OCI-LY7 (cell line): ENCODE measurements at regions not wholly inside any gene's neighbourhood (a gene's known extent, or its start where the extent isn't known, plus 50 kb on each side); places are given as distances from the start of the nearest gene placed in this dataset.
"Not testable (repeated sequence)": the region's sequence is repeated elsewhere in the genome, so short reads cannot be mapped to it uniquely, and the experiment has no call there.

Experiments
- BruUV-seq: library from RNA; stranded (reverse); fragments of 400-500 nt; replicated peaks from 2 replicates; lab custom pipeline; 2021; lab: Mats Ljungman, UMichigan
- CTCF ChIA-PET: fragments of 300-600 bp; sonication (Branson Sonifier 250); formaldehyde crosslinking; loops from one replicate; lab custom pipeline; 2022; ENCODE audit warnings: antibody characterized with exemption; ENCODE audit not compliant: unreplicated experiment; lab: Charles Lee
- POLR2A ChIA-PET: fragments of 300-600 bp; sonication (Branson Sonifier 250); formaldehyde crosslinking; loops from one replicate; lab custom pipeline; 2022; ENCODE audit warnings: antibody characterized with exemption; lab: Charles Lee
- DNase-seq: peaks from one replicate; pipeline ENCODE4 v3.0.0-alpha.2; 2015; ENCODE audit warnings: low spot score
- H2AFZ ChIP-seq: fragments of 200-600 bp; sonication (generic), shearing (Covaris generic); 2 replicates; pipeline ENCODE4 v1.6.1; 2014; ENCODE audit warnings: mild to moderate bottlenecking, antibody characterized with exemption, low read length, moderate library complexity
- H3K27ac ChIP-seq: fragments of 200-600 bp; sonication (generic); 2 replicates; pipeline ENCODE4 v1.5.1; 2014; ENCODE audit warnings: mixed run types, low read depth, mild to moderate bottlenecking, moderate library complexity, low read length, inconsistent platforms; ENCODE audit not compliant: poor library complexity, severe bottlenecking
- H3K36me3 ChIP-seq: fragments of 200-600 bp; sonication (generic); 2 replicates; pipeline ENCODE4 v1.6.1; 2014; ENCODE audit warnings: mild to moderate bottlenecking, antibody characterized with exemption, low read length, moderate library complexity, mixed read lengths; ENCODE audit not compliant: insufficient read depth
- H3K4me1 ChIP-seq: fragments of 200-600 bp; sonication (generic); 2 replicates; pipeline ENCODE4 v1.5.1; 2014; ENCODE audit warnings: mild to moderate bottlenecking, low read length; ENCODE audit not compliant: insufficient read depth, poor library complexity, severe bottlenecking
- H3K4me2 ChIP-seq: fragments of 200-600 bp; sonication (generic); 2 replicates; pipeline ENCODE4 v1.6.1; 2014; ENCODE audit warnings: mild to moderate bottlenecking, low read length
- H3K4me3 ChIP-seq: fragments of 200-600 bp; sonication (generic); 2 replicates; pipeline ENCODE4 v1.5.1; 2014; ENCODE audit warnings: mild to moderate bottlenecking, low read depth, low read length; ENCODE audit not compliant: poor library complexity, severe bottlenecking
- H3K79me2 ChIP-seq: fragments of 200-600 bp; sonication (generic); 2 replicates; pipeline ENCODE4 v1.6.1; 2016; ENCODE audit warnings: low read depth, mild to moderate bottlenecking, low read length, moderate library complexity, mixed read lengths; ENCODE audit not compliant: insufficient read depth
- H3K9me2 ChIP-seq: fragments of 200-600 bp; sonication (generic); 2 replicates; pipeline ENCODE4 v1.6.1; 2016; ENCODE audit warnings: mild to moderate bottlenecking, low read length, mixed read lengths; ENCODE audit not compliant: insufficient read depth
- H3K9me3 ChIP-seq: fragments of 200-600 bp; sonication (generic); 2 replicates; pipeline ENCODE4 v1.6.1; 2014; ENCODE audit warnings: mild to moderate bottlenecking, mixed run types, low read length, mixed read lengths
- H4K20me1 ChIP-seq: fragments of 200-600 bp; sonication (generic); 2 replicates; pipeline ENCODE4 v1.6.1; 2014; ENCODE audit warnings: mild to moderate bottlenecking, antibody characterized with exemption, low read length, moderate library complexity, mixed read lengths; ENCODE audit not compliant: insufficient read depth
- EZH2phosphoT487 ChIP-seq: fragments of 200-600 bp; sonication (generic); IDR thresholded peaks from 2 replicates; pipeline ENCODE4 v1.6.1; 2018; ENCODE audit warnings: low read depth, borderline replicate concordance, mild to moderate bottlenecking, mixed run types, antibody characterized with exemption, low read length, moderate library complexity, mixed read lengths
- intact Hi-C: fragments of 100-400 bp; cut with micrococcal nuclease; formaldehyde crosslinking; loops from one replicate; pipeline ENCODE4 v1.10.0; 2022; ENCODE audit not compliant: unreplicated experiment
- TF ChIP-seq, protein P1 (sequence below): fragments of 200-600 bp; sonication (generic); conservative IDR thresholded peaks from 2 replicates; pipeline ENCODE4 v1.5.1; 2014; ENCODE audit warnings: mild to moderate bottlenecking, antibody characterized with exemption, low read length, moderate library complexity, mixed read lengths

DNA sequence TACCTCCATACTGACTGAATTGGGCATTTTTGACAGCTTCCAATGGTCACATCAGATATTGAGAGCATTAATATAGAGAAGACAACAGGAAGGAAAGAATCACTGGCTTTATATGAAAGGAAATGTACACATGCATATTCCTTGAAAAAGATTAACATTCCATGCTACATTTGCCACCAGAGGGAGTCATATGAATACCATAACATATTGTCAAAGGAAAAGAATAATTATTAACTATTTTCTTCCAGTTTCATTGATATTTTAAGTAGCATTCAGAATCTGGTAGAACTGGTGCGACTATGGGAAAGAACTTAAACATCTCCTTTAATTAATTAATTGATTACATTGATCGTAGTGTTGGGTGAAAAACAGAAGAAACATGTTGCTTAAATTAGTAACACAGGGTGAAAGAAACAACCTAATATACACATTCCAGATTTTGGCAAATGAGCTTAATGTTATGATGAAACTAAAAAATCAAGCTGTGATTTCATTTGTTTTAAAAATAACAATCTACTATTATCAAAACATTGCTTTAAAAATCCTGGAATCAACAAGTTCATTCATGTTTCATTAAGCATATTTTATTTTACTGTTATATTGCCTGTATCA, 71.5 kb downstream of the GPR85 start:
- no peak overlapping the region for H3K27ac ChIP-seq
- no peaks in the 10 kb centered on the region for H3K4me1 ChIP-seq
- TF ChIP-seq, protein P1, sequence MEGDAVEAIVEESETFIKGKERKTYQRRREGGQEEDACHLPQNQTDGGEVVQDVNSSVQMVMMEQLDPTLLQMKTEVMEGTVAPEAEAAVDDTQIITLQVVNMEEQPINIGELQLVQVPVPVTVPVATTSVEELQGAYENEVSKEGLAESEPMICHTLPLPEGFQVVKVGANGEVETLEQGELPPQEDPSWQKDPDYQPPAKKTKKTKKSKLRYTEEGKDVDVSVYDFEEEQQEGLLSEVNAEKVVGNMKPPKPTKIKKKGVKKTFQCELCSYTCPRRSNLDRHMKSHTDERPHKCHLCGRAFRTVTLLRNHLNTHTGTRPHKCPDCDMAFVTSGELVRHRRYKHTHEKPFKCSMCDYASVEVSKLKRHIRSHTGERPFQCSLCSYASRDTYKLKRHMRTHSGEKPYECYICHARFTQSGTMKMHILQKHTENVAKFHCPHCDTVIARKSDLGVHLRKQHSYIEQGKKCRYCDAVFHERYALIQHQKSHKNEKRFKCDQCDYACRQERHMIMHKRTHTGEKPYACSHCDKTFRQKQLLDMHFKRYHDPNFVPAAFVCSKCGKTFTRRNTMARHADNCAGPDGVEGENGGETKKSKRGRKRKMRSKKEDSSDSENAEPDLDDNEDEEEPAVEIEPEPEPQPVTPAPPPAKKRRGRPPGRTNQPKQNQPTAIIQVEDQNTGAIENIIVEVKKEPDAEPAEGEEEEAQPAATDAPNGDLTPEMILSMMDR: peak; percentile 73
- TF ChIP-seq EZH2phosphoT487: no peak
- intact Hi-C loops: loop anchor here (5.0 kb wide), 1 partner anchor 272 kb away; no protein-coding TSS in a partner anchor
- ChIA-PET CTCF (no interaction called here), POLR2A (no interaction called here)
- DNase-seq: peak; percentile 6
- H3K4me3 ChIP-seq: no peak overlapping the region
- H3K9me2 ChIP-seq: no peaks in the 10 kb centered on the region
- H4K20me1 ChIP-seq: no peaks in the 10 kb centered on the region
- BruUV-seq: no TSS peak
- H2AFZ ChIP-seq: no peak overlapping the region
- no peaks in the 10 kb centered on the region for H3K9me3 ChIP-seq
- no peaks in the 10 kb centered on the region for H3K79me2 ChIP-seq
- no peak overlapping the region for H3K4me2 ChIP-seq
- H3K36me3 ChIP-seq: no peaks in the 10 kb centered on the region

DNA sequence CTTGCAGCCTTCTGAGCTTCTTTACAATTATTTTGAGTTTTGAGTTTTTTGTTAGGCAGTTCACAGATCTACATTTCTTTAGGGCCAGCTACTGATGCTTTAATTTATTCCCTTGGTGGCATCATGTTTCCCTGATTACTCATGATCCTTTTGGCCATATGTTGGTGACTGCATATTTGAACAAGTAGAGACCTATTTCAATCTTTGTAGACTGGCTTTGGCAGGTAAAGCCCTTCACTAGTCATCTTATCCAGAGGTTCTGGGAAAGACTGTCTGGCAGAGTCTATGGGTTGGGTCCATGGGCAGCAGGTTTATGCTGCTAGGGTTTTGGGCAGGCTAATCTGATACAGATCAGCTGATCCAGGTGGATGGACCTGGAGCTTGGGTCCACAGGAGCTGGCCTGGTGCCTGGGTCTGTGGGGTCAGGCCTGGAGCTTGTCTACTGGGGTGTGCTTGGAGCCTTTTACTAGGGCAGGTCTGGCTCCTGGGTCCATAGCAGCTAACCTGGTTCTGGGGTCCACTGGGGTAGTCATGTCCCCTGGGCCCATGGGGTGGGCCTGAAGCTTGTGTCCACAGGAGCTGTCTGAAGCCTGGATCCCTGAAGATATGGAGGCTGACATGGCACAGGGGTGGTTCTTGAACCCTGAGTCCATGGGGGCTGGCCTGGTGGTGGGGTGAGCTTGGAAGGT, 72.7 kb downstream of the GPR85 start:
- no TSS peak for BruUV-seq

DNA sequence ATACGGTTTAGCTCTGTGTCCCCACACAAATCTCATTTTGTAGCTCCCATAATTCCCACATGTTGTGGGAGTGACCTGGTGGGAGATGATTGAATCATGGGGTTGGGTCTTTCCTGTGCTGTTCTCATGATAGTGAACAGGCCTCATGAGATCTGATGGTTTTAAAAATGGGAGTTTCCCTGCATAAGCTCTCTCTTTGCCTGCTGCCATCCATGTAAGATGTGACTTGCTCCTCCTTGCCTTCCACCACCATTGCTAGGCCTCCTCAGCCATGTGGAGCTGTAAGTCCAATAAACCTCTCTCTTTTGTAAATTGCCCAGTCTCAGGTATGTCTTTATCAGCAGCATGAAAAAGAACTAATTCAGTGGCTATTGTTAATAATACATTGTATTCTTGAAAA, 73.8 kb downstream of the GPR85 start:
- H3K27ac ChIP-seq, H3K4me3 ChIP-seq, BruUV-seq, H3K79me2 ChIP-seq, POLR2A ChIA-PET, H3K4me2 ChIP-seq, DNase-seq, CTCF ChIA-PET, H3K4me1 ChIP-seq, H4K20me1 ChIP-seq, H3K9me3 ChIP-seq, H3K9me2 ChIP-seq, H2AFZ ChIP-seq, H3K36me3 ChIP-seq: not testable (repeated sequence)
- intact Hi-C loops: loop anchor here (5.0 kb wide), 1 partner anchor 409 kb away; no protein-coding TSS in a partner anchor

More for the DNA sequence above, 72.7 kb downstream of the GPR85 start:
- Histone ChIP-seq H2AFZ (no peak overlapping the region), H4K20me1 (no peaks in the 10 kb centered on the region), H3K4me1 (no peaks in the 10 kb centered on the region), H3K9me2 (no peaks in the 10 kb centered on the region), H3K27ac (no peak overlapping the region), H3K79me2 (no peaks in the 10 kb centered on the region), H3K9me3 (no peaks in the 10 kb centered on the region), H3K4me2 (no peak overlapping the region), H3K4me3 (no peak overlapping the region), H3K36me3 (no peaks in the 10 kb centered on the region)
- no peak for DNase-seq
- POLR2A ChIA-PET: interaction anchor here (0.9 to 1.1 kb wide), 2 partner anchors 30 to 186 kb away, joined by 3 read pairs; no protein-coding TSS in a partner anchor
- intact Hi-C loops: loop anchor here (5.0 kb wide), 1 partner anchor 408 kb away; no protein-coding TSS in a partner anchor
- TF ChIP-seq, protein P1: no peak
- TF ChIP-seq EZH2phosphoT487: no peak
- CTCF ChIA-PET: no interaction called here
